ENCODE measurements at regions not wholly inside any gene's neighbourhood (a gene's known extent, or its start where the extent isn't known, plus 50 kb on each side); places are given as distances from the start of the nearest gene placed in this dataset.

DNA sequence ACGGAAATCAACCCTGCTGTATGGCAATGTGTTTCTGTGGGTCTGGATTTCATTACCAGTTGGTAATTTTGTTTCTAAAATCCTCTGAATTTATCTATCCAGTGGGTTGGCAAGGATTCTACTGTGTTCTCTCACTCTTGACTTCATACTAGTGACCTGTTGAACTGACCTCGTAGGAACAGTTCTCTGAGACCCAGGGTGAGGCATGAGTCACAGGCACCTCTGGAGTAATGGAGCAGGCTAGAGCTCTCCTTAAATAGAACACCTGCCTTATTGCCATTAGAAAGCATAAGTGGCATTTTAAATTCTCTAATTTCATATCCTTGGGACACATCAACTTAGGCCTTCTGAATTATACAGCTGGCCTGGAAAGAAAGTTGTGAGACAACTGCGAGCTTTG, 258.3 kb upstream of the NAV3 start:
- H3K4me3 ChIP-seq (replicated peaks in 1 of 2; ENCODE audit: low read depth in 2 of 2, low read length in 2 of 2) = no peak overlapping the region
- DNase-seq (ENCODE audit: low read depth in 2 of 2) = no peak
- TF ChIP-seq, protein P1, sequence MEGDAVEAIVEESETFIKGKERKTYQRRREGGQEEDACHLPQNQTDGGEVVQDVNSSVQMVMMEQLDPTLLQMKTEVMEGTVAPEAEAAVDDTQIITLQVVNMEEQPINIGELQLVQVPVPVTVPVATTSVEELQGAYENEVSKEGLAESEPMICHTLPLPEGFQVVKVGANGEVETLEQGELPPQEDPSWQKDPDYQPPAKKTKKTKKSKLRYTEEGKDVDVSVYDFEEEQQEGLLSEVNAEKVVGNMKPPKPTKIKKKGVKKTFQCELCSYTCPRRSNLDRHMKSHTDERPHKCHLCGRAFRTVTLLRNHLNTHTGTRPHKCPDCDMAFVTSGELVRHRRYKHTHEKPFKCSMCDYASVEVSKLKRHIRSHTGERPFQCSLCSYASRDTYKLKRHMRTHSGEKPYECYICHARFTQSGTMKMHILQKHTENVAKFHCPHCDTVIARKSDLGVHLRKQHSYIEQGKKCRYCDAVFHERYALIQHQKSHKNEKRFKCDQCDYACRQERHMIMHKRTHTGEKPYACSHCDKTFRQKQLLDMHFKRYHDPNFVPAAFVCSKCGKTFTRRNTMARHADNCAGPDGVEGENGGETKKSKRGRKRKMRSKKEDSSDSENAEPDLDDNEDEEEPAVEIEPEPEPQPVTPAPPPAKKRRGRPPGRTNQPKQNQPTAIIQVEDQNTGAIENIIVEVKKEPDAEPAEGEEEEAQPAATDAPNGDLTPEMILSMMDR (IDR thresholded peaks at IDR 0.05; ENCODE audit: low read depth, low read length) = no peak

DNA sequence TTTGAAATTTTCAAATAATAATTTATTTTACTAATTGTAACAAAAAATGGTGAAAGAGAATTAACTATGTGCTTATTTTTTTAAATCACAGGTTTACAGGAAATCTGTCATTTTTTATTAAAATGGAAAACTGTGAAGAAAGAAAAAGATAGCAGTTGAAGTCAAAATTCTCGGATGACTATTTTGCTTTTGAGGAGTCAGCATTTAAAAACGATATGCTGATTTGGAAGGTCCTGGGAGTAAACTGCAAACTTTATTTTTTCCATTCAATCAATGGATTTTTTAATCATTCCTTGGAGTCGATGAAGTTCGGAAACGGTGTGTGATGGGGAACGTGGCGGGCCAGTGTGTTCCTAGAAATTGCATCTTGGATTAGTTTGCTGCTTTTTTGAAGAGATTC, 258.9 kb upstream of the NAV3 start:
- TF ChIP-seq, protein P1 (IDR thresholded peaks at IDR 0.05; ENCODE audit: low read depth, low read length) = no peak
- H3K4me3 ChIP-seq (replicated peaks in 1 of 2; ENCODE audit: low read depth in 2 of 2, low read length in 2 of 2) = no peak overlapping the region
- DNase-seq (ENCODE audit: low read depth in 2 of 2) = no peak

DNA sequence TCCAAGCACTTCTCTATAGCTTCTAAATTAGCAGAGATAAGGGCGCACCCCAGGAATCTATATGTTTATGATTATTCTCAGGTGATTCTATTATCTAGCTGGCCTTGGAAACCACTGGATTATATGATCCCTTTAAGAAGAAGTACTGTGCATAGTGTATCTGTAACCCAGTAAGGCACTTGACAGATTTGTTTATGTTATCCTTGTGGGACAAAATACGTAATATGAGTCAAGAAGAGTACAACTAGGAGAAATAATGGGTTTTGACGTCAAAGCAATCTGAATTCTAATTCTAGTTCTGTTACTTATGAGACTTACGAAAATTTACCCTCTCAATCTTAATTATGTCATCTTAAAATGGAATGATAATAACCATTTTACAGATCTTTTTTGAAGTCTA, 259.6 kb upstream of the NAV3 start:
- no peak overlapping the region for H3K4me3 ChIP-seq (replicated peaks in 1 of 2; ENCODE audit: low read depth in 2 of 2, low read length in 2 of 2)
- TF ChIP-seq, protein P1 (IDR thresholded peaks at IDR 0.05; ENCODE audit: low read depth, low read length) = no peak
- DNase-seq (ENCODE audit: low read depth in 2 of 2) = no peak

DNA sequence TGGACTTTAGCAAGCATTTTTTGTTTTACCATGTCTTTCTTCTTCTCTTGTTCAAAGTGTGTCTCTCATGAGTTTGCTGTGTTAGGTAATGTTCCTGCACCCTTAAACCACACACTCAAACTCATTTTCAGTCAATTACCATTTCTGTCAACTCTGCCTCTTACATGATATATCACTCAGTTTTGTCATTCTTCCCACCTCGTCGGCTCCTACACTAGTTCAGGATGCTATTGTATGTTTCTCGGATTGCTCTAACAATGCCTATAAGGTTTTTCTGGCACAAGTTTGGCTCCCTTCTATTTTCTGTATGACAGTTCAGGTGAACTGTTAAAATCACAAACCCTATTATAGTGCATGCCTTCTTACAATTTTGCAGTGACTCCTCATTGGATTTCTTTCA, 260.8 kb upstream of the NAV3 start:
- DNase-seq (ENCODE audit: low read depth in 2 of 2) = no peak
- TF ChIP-seq, protein P1 (IDR thresholded peaks at IDR 0.05; ENCODE audit: low read depth, low read length) = no peak
- H3K4me3 ChIP-seq (replicated peaks in 1 of 2; ENCODE audit: low read depth in 2 of 2, low read length in 2 of 2) = no peak overlapping the region

DNA sequence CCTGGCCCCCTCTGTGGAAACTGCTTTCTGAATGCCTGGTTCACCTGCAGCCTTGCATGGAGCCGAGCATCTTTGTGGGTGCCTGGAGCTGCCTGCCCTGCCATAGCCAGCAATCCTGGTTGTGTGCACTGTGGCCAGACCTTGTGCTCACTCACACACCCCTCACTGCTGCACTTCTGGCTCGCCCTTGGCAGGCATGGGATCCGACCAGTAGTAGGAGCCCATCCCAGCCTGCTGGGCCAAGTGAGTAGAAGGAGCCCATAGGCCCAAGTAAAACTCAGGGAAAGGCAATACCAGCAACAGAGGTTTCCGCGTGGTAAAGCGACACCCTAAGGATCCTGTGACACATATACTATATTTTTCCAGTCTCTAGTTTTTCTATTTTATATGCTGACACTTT, 270.0 kb upstream of the NAV3 start:
- H3K4me3 ChIP-seq (replicated peaks in 1 of 2; ENCODE audit: low read depth in 2 of 2, low read length in 2 of 2) = no peak overlapping the region
- TF ChIP-seq, protein P1 (IDR thresholded peaks at IDR 0.05; ENCODE audit: low read depth, low read length) = no peak
- no peak for DNase-seq (ENCODE audit: low read depth in 2 of 2)

DNA sequence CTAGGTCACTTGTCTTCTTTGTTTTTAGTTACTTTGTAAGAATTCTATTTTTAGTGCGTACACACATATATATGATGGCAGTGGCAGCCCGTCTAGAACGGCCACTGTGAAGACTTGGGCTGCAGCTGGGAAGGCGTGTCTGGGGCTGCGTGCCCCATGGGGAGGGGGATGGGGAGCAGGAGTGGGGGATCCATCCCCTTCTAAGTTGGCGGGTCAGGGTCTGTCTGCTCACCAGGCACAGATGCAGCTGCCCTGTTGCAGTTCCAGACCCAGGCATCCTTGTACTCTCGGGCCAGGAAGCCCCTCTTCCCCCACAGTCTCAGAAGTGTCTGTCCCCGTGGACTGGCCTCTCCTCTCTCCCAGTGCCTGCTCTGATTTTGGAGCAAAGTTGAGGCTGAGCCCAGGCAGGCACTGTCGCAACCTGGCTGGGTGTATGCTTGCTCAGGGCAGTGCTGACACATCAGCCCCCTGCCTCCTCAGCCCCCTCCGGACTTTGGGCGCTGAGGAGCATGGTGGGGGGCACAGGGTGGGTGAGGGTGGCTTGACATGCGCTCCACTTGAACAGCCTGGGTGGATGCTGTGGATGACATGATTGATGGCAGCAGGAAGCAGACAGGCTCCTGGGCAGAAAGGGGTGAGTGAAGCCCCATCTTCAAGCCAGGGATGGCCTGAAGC, 271.2 kb upstream of the NAV3 start:
- H3K4me3 ChIP-seq (replicated peaks in 1 of 2; ENCODE audit: low read depth in 2 of 2, low read length in 2 of 2) = no peak overlapping the region
- TF ChIP-seq, protein P1 (IDR thresholded peaks at IDR 0.05; ENCODE audit: low read depth, low read length) = no peak
- no peak for DNase-seq (ENCODE audit: low read depth in 2 of 2)

DNA sequence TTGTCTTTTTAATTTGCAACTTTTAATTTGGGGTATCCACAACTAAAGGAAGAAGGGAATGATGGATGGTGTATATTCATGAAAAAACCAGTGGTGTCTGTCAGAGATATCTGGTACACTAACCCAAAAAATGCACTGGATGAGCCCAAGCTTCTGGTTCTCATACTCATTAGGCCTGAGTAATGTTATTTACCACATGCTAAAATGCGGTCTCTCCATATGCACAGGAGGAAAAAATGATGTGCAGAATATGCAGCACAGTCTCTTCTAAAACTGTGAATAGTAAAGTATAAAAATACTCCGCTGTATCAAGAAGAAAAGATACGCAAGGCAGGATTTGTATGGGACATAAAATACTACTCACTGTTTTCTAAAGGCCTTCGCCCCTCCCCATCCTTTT, 275.6 kb upstream of the NAV3 start:
- DNase-seq (ENCODE audit: low read depth in 2 of 2) = no peak
- TF ChIP-seq, protein P1 (IDR thresholded peaks at IDR 0.05; ENCODE audit: low read depth, low read length) = no peak
- H3K4me3 ChIP-seq (replicated peaks in 1 of 2; ENCODE audit: low read depth in 2 of 2, low read length in 2 of 2) = no peak overlapping the region
